Lung (tissue), 11 donors: ENCODE measurements at regions not wholly inside any gene's neighbourhood (a gene's known extent, or its start where the extent isn't known, plus 50 kb on each side); places are given as distances from the start of the nearest gene placed in this dataset.

Source experiments
- ATAC-seq: fragments of 200-7000 bp; cut with Tn5 transposase; one replicate; pipeline ENCODE4 v1.9.1; 2020; ENCODE audit warnings: moderate number of reproducible peaks; ENCODE audit not compliant: insufficient read depth, low FRiP score
- DNase-seq, 3 donors: peaks; one replicate each; pipeline ENCODE4 v3.0.0-alpha.2; 2013 to 2017
- H3K27ac ChIP-seq, 2 donors: one replicate each; pipeline ENCODE4 v1.5.1; 2013; ENCODE audit warnings: mild to moderate bottlenecking in 2 of 2, moderate library complexity in 2 of 2, control low read depth in 1 of 2, inconsistent platforms in 1 of 2, low read depth in 1 of 2, low read length in 1 of 2
- H3K27me3 ChIP-seq, 3 donors: one replicate each; pipeline ENCODE4 v1.5.1; 2013; ENCODE audit warnings: low read length in 2 of 3; ENCODE audit not compliant: control insufficient read depth in 3 of 3, insufficient read depth in 3 of 3
- H3K36me3 ChIP-seq, 4 donors: one replicate each; pipeline ENCODE4 v1.5.1; 2013; ENCODE audit warnings: low read length in 4 of 4, mild to moderate bottlenecking in 1 of 4, moderate library complexity in 1 of 4; ENCODE audit not compliant: control insufficient read depth in 4 of 4, insufficient read depth in 4 of 4
- H3K4me1 ChIP-seq, 5 donors: one replicate each; pipeline ENCODE4 v1.5.1; 2013; ENCODE audit warnings: low read length in 5 of 5, mild to moderate bottlenecking in 2 of 5, moderate library complexity in 1 of 5; ENCODE audit not compliant: control insufficient read depth in 5 of 5, insufficient read depth in 5 of 5
- H3K4me3 ChIP-seq: one replicate; pipeline ENCODE4 v1.5.1; 2013; ENCODE audit warnings: mild to moderate bottlenecking, control low read depth, moderate library complexity
- H3K9ac ChIP-seq, 2 donors: one replicate each; pipeline ENCODE4 v1.5.1; 2013; ENCODE audit warnings: low read length in 2 of 2, control low read depth in 1 of 2; ENCODE audit not compliant: insufficient read depth in 1 of 2
- H3K9me3 ChIP-seq, 4 donors: one replicate each; pipeline ENCODE4 v1.5.1; 2013; ENCODE audit warnings: low read length in 3 of 4, mild to moderate bottlenecking in 1 of 4, moderate library complexity in 1 of 4; ENCODE audit not compliant: control insufficient read depth in 4 of 4, insufficient read depth in 3 of 4
- CTCF ChIP-seq: IDR thresholded peaks from 2 replicates; pipeline ENCODE4 v1.5.1; 2012; ENCODE audit warnings: mild to moderate bottlenecking; ENCODE audit errors: control extremely low read depth, extremely low read depth
- WGBS, 2 donors: extraction: QIAGEN DNeasy Blood & Tissue Kit; methylation state at CpG; one replicate each; pipeline ENCODE4 v1.1.7; 2013; 5-methylcytosine and 5-hydroxymethylcytosine counted together
- donor health status: control.
- donor health status: control.
- donor health status: Bipolar disorder and iron deficiency.
- donor health status: healthy.
- donor health status: DM: yes; HTN: yes; CAD: no.

GRCh38 chr3:25171118-25171807 lies 256.8 kb upstream of the RARB start:
- H3K27me3 ChIP-seq, result no peaks in the 10 kb centered on the region
- no peak for TF ChIP-seq CTCF
- no peaks in the 10 kb centered on the region for H3K36me3 ChIP-seq
- H3K4me3 ChIP-seq, result no peak overlapping the region
- DNase-seq (peak in 1 of 3 donors; percentile 27), ATAC-seq (no peak)
- no peak overlapping the region for H3K9ac ChIP-seq
- H3K9me3 ChIP-seq, result peaks cover 0 to 5% (median 0%) of the 10 kb centered on the region in 4 donors
- no peak overlapping the region for H3K27ac ChIP-seq
- H3K4me1 ChIP-seq, result peaks cover 0 to 4% (median 0%) of the 10 kb centered on the region in 5 donors
- 87 to 88% methylated on average over 4 of the region's 4 CpGs for WGBS, 2 donors

DNA sequence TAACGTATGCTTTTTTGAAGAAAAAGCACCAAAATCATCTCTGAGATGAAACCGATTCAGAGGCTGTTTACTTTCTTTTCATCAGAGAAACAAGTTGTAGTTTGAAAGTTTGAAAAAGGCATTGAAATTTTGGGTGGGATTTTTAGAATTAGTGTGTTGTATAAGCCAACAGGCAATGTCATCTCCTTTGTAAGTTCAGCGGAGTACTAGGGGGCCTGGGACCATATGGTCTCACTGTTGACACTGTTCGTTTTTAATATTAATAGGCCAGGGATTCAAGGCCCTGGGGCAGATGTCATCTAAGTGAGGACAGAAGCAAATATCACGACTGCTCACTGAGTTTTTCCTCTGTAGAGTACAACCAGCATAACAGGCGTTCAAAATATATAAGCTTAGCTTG lies 256.2 kb upstream of the RARB start:
- 88 to 92% methylated on average over 6 of the region's 6 CpGs for WGBS, 2 donors
- no peaks in the 10 kb centered on the region for H3K36me3 ChIP-seq
- H3K27ac ChIP-seq, result no peak overlapping the region
- ATAC-seq, result no peak
- no peaks in the 10 kb centered on the region for H3K27me3 ChIP-seq
- H3K9ac ChIP-seq, result no peak overlapping the region
- no peak for DNase-seq
- TF ChIP-seq CTCF, result no peak
- H3K4me3 ChIP-seq, result no peak overlapping the region
- H3K9me3 ChIP-seq, result peaks cover 0 to 5% (median 0%) of the 10 kb centered on the region in 4 donors
- peaks cover 0 to 4% (median 0%) of the 10 kb centered on the region in 5 donors for H3K4me1 ChIP-seq

DNA sequence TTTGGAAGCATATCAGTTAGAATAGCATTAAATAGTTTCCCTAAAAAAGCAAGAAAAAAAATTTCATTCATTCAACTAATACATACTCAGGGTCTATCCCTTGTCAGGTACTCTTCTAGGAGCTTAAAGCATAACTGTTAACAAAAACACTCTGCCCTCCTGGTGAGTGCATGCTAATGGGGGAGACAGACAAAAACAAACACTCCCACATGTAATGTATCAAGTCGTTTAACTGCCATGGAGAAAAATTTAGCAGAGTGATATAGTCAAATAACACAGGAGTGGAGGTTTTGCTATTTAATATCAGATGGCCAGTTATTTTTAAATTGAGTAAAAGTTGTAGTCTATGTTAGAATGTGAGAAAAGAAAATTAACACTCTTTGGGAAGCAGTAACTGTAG lies 254.5 kb upstream of the RARB start:
- DNase-seq (no peak), ATAC-seq (no peak)
- Histone ChIP-seq H3K27me3 (no peaks in the 10 kb centered on the region), H3K9ac (no peak overlapping the region), H3K36me3 (no peaks in the 10 kb centered on the region), H3K4me3 (no peak overlapping the region), H3K4me1 (peaks cover 0 to 4% (median 0%) of the 10 kb centered on the region in 5 donors), H3K27ac (no peak overlapping the region), H3K9me3 (peaks cover 0 to 3% (median 0%) of the 10 kb centered on the region in 4 donors)
- WGBS, 2 donors, result 23% methylated on average over 1 of the region's 1 CpG
- no peak for TF ChIP-seq CTCF

DNA sequence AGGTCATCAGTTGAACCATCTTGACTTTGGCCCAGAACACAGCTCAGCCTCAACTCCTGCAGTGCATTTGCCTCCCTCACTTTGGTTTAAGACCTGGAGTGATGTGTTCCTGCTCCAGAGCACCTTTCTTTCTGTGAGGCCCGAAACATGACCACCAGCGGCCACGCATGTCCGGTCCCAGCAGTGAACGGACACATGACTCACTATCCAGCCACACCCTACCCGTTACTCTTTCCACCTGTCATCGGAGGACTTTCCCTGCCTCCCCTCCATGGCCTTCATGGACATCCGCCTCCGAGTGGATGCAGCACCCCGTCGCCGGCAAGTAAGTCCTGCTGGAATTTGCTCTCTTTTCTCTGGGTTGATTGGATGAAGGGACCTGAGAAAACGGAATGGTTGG lies 253.8 kb upstream of the RARB start:
- H3K4me3 ChIP-seq, result no peak overlapping the region
- 92 to 94% methylated on average over 13 of the region's 13 CpGs for WGBS, 2 donors

More for the DNA sequence above, 253.8 kb upstream of the RARB start:
- Histone ChIP-seq H3K27me3 (no peaks in the 10 kb centered on the region), H3K36me3 (no peaks in the 10 kb centered on the region), H3K27ac (no peak overlapping the region), H3K4me1 (peaks cover 0 to 6% (median 0%) of the 10 kb centered on the region in 5 donors), H3K9ac (no peak overlapping the region), H3K9me3 (no peaks in the 10 kb centered on the region)
- TF ChIP-seq CTCF, result no peak
- ATAC-seq, result no peak
- DNase-seq, result no peak
